ENCODE measurements at regions not wholly inside any gene's neighbourhood (a gene's known extent, or its start where the extent isn't known, plus 50 kb on each side); places are given as distances from the start of the nearest gene placed in this dataset.

- Histone ChIP-seq H3K9ac (ENCODE audit: insufficient read length, low read depth) (no peak overlapping the region), H3K4me1 (ENCODE audit: insufficient read depth, insufficient read length) (no peaks in the 10 kb centered on the region), H3K27me3 (ENCODE audit: insufficient read depth, insufficient read length) (no peaks in the 10 kb centered on the region), H3K4me3 (ENCODE audit: insufficient read length, low read depth) (no peak overlapping the region), H3K9me3 (ENCODE audit: insufficient read depth, low read length) (no peaks in the 10 kb centered on the region), H3K36me3 (ENCODE audit: insufficient read depth, insufficient read length, low read length) (no peaks in the 10 kb centered on the region)
- no peak for DNase-seq (ENCODE audit: low read depth, low spot score)
- TF ChIP-seq YY1 (IDR thresholded peaks at IDR 0.05; ENCODE audit: insufficient read depth, insufficient read length) (no peak), SUZ12 (IDR thresholded peaks at IDR 0.05; ENCODE audit: extremely low read depth, insufficient read depth, insufficient read length) (no peak), ZNF274 (IDR thresholded peaks at IDR 0.05; ENCODE audit: low read depth, low read length) (no peak)
These were observed 647.5 kb downstream of the C12orf50 start for GRCh38 chr12:87381742-87382141.

GRCh38 chr12:87378526-87378925 lies 650.7 kb downstream of the C12orf50 start:
- H3K9ac ChIP-seq (ENCODE audit: insufficient read length, low read depth): no peak overlapping the region
- H3K27me3 ChIP-seq (ENCODE audit: insufficient read depth, insufficient read length): no peaks in the 10 kb centered on the region
- DNase-seq (ENCODE audit: low read depth, low spot score): no peak
- H3K4me1 ChIP-seq (ENCODE audit: insufficient read depth, insufficient read length): no peaks in the 10 kb centered on the region
- H3K9me3 ChIP-seq (ENCODE audit: insufficient read depth, low read length): no peaks in the 10 kb centered on the region
- TF ChIP-seq YY1 (IDR thresholded peaks at IDR 0.05; ENCODE audit: insufficient read depth, insufficient read length) (no peak), ZNF274 (IDR thresholded peaks at IDR 0.05; ENCODE audit: low read depth, low read length) (no peak), SUZ12 (IDR thresholded peaks at IDR 0.05; ENCODE audit: extremely low read depth, insufficient read depth, insufficient read length) (no peak)
- H3K36me3 ChIP-seq (ENCODE audit: insufficient read depth, insufficient read length, low read length): no peaks in the 10 kb centered on the region
- H3K4me3 ChIP-seq (ENCODE audit: insufficient read length, low read depth): no peak overlapping the region

- H3K9ac ChIP-seq (ENCODE audit: insufficient read length, low read depth): no peak overlapping the region
- H3K4me3 ChIP-seq (ENCODE audit: insufficient read length, low read depth): no peak overlapping the region
- no peaks in the 10 kb centered on the region for H3K9me3 ChIP-seq (ENCODE audit: insufficient read depth, low read length)
- H3K4me1 ChIP-seq (ENCODE audit: insufficient read depth, insufficient read length): no peaks in the 10 kb centered on the region
- H3K27me3 ChIP-seq (ENCODE audit: insufficient read depth, insufficient read length): no peaks in the 10 kb centered on the region
- TF ChIP-seq YY1 (IDR thresholded peaks at IDR 0.05; ENCODE audit: insufficient read depth, insufficient read length): no peak
- no peak for TF ChIP-seq SUZ12 (IDR thresholded peaks at IDR 0.05; ENCODE audit: extremely low read depth, insufficient read depth, insufficient read length)
- TF ChIP-seq ZNF274 (IDR thresholded peaks at IDR 0.05; ENCODE audit: low read depth, low read length): no peak
- no peaks in the 10 kb centered on the region for H3K36me3 ChIP-seq (ENCODE audit: insufficient read depth, insufficient read length, low read length)
- no peak for DNase-seq (ENCODE audit: low read depth, low spot score)
These were observed 652.5 kb downstream of the C12orf50 start for GRCh38 chr12:87376722-87377121.

GRCh38 chr12:87369161-87369560 lies 660.0 kb downstream of the C12orf50 start:
- no peak overlapping the region for H3K4me3 ChIP-seq (ENCODE audit: insufficient read length, low read depth)
- H3K4me1 ChIP-seq (ENCODE audit: insufficient read depth, insufficient read length): no peaks in the 10 kb centered on the region
- no peak for DNase-seq (ENCODE audit: low read depth, low spot score)
- no peaks in the 10 kb centered on the region for H3K27me3 ChIP-seq (ENCODE audit: insufficient read depth, insufficient read length)
- TF ChIP-seq ZNF274 (IDR thresholded peaks at IDR 0.05; ENCODE audit: low read depth, low read length): no peak
- TF ChIP-seq YY1 (IDR thresholded peaks at IDR 0.05; ENCODE audit: insufficient read depth, insufficient read length): no peak
- TF ChIP-seq SUZ12 (IDR thresholded peaks at IDR 0.05; ENCODE audit: extremely low read depth, insufficient read depth, insufficient read length): no peak
- H3K36me3 ChIP-seq (ENCODE audit: insufficient read depth, insufficient read length, low read length): no peaks in the 10 kb centered on the region
- no peak overlapping the region for H3K9ac ChIP-seq (ENCODE audit: insufficient read length, low read depth)
- no peaks in the 10 kb centered on the region for H3K9me3 ChIP-seq (ENCODE audit: insufficient read depth, low read length)

GRCh38 chr12:87368259-87368658 lies 660.9 kb downstream of the C12orf50 start:
- Histone ChIP-seq H3K36me3 (ENCODE audit: insufficient read depth, insufficient read length, low read length) (no peaks in the 10 kb centered on the region), H3K4me3 (ENCODE audit: insufficient read length, low read depth) (no peak overlapping the region), H3K9me3 (ENCODE audit: insufficient read depth, low read length) (no peaks in the 10 kb centered on the region), H3K27me3 (ENCODE audit: insufficient read depth, insufficient read length) (no peaks in the 10 kb centered on the region), H3K4me1 (ENCODE audit: insufficient read depth, insufficient read length) (no peaks in the 10 kb centered on the region), H3K9ac (ENCODE audit: insufficient read length, low read depth) (no peak overlapping the region)
- no peak for DNase-seq (ENCODE audit: low read depth, low spot score)
- TF ChIP-seq SUZ12 (IDR thresholded peaks at IDR 0.05; ENCODE audit: extremely low read depth, insufficient read depth, insufficient read length): no peak
- TF ChIP-seq YY1 (IDR thresholded peaks at IDR 0.05; ENCODE audit: insufficient read depth, insufficient read length): no peak
- no peak for TF ChIP-seq ZNF274 (IDR thresholded peaks at IDR 0.05; ENCODE audit: low read depth, low read length)

GRCh38 chr12:87365423-87365822 lies 663.8 kb downstream of the C12orf50 start:
- H3K27me3 ChIP-seq (ENCODE audit: insufficient read depth, insufficient read length): no peaks in the 10 kb centered on the region
- no peak for DNase-seq (ENCODE audit: low read depth, low spot score)
- H3K4me3 ChIP-seq (ENCODE audit: insufficient read length, low read depth): no peak overlapping the region
- H3K9ac ChIP-seq (ENCODE audit: insufficient read length, low read depth): no peak overlapping the region
- H3K9me3 ChIP-seq (ENCODE audit: insufficient read depth, low read length): no peaks in the 10 kb centered on the region
- TF ChIP-seq SUZ12 (IDR thresholded peaks at IDR 0.05; ENCODE audit: extremely low read depth, insufficient read depth, insufficient read length) (no peak), YY1 (IDR thresholded peaks at IDR 0.05; ENCODE audit: insufficient read depth, insufficient read length) (no peak), ZNF274 (IDR thresholded peaks at IDR 0.05; ENCODE audit: low read depth, low read length) (no peak)
- no peaks in the 10 kb centered on the region for H3K4me1 ChIP-seq (ENCODE audit: insufficient read depth, insufficient read length)
- H3K36me3 ChIP-seq (ENCODE audit: insufficient read depth, insufficient read length, low read length): no peaks in the 10 kb centered on the region

- H3K4me3 ChIP-seq (ENCODE audit: insufficient read length, low read depth): no peak overlapping the region
- TF ChIP-seq SUZ12 (IDR thresholded peaks at IDR 0.05; ENCODE audit: extremely low read depth, insufficient read depth, insufficient read length): no peak
- no peak for TF ChIP-seq YY1 (IDR thresholded peaks at IDR 0.05; ENCODE audit: insufficient read depth, insufficient read length)
- no peak for TF ChIP-seq ZNF274 (IDR thresholded peaks at IDR 0.05; ENCODE audit: low read depth, low read length)
- H3K27me3 ChIP-seq (ENCODE audit: insufficient read depth, insufficient read length): no peaks in the 10 kb centered on the region
- H3K9me3 ChIP-seq (ENCODE audit: insufficient read depth, low read length): peaks cover under 1% of the 10 kb centered on the region; the same call in 1 of the 2 replicates
- no peaks in the 10 kb centered on the region for H3K36me3 ChIP-seq (ENCODE audit: insufficient read depth, insufficient read length, low read length)
- no peak overlapping the region for H3K9ac ChIP-seq (ENCODE audit: insufficient read length, low read depth)
- DNase-seq (ENCODE audit: low read depth, low spot score): no peak
- H3K4me1 ChIP-seq (ENCODE audit: insufficient read depth, insufficient read length): no peaks in the 10 kb centered on the region
These were observed 665.6 kb downstream of the C12orf50 start for GRCh38 chr12:87363497-87364084.
